ENCODE measurements at regions not wholly inside any gene's neighbourhood (a gene's known extent, or its start where the extent isn't known, plus 50 kb on each side); places are given as distances from the start of the nearest gene placed in this dataset.

DNA sequence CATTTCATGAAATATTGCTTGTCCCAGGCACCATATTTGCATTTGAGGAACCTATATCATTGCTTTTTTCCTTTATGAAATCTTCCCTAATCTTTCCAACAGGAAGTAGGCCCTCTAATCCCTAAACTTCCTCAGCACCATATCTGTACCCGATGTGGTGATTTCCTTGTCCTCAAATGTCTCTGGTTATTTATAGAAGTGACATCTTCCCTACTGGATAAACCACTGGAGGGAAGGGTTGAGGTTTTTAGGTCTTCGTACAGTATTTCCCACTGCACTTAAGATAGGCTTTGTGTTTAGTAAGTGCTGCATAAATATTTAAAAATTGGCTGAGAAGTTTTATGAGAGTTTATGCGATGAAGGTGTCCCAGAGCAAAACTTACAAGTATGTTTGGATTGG, 54.9 kb upstream of the TMEM170B start:
- TF ChIP-seq RARB (CRISPR knock-in tag; IDR thresholded peaks at IDR 0.05) (no peak), OSR1 (CRISPR knock-in tag; IDR thresholded peaks at IDR 0.05) (no peak), ZC3H10 (CRISPR knock-in tag; IDR thresholded peaks at IDR 0.05) (no peak), CSRNP3 (CRISPR knock-in tag; IDR thresholded peaks at IDR 0.05) (no peak), ARNTL (CRISPR knock-in tag; IDR thresholded peaks at IDR 0.05; ENCODE audit: borderline replicate concordance, low read depth) (no peak), BACH2 (CRISPR knock-in tag; IDR thresholded peaks at IDR 0.05; ENCODE audit: borderline replicate concordance) (no peak)
- TF ChIP-seq, protein P1, sequence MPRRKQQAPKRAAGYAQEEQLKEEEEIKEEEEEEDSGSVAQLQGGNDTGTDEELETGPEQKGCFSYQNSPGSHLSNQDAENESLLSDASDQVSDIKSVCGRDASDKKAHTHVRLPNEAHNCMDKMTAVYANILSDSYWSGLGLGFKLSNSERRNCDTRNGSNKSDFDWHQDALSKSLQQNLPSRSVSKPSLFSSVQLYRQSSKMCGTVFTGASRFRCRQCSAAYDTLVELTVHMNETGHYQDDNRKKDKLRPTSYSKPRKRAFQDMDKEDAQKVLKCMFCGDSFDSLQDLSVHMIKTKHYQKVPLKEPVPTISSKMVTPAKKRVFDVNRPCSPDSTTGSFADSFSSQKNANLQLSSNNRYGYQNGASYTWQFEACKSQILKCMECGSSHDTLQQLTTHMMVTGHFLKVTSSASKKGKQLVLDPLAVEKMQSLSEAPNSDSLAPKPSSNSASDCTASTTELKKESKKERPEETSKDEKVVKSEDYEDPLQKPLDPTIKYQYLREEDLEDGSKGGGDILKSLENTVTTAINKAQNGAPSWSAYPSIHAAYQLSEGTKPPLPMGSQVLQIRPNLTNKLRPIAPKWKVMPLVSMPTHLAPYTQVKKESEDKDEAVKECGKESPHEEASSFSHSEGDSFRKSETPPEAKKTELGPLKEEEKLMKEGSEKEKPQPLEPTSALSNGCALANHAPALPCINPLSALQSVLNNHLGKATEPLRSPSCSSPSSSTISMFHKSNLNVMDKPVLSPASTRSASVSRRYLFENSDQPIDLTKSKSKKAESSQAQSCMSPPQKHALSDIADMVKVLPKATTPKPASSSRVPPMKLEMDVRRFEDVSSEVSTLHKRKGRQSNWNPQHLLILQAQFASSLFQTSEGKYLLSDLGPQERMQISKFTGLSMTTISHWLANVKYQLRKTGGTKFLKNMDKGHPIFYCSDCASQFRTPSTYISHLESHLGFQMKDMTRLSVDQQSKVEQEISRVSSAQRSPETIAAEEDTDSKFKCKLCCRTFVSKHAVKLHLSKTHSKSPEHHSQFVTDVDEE (CRISPR knock-in tag; IDR thresholded peaks at IDR 0.05) = no peak
- no peak for ATAC-seq

DNA sequence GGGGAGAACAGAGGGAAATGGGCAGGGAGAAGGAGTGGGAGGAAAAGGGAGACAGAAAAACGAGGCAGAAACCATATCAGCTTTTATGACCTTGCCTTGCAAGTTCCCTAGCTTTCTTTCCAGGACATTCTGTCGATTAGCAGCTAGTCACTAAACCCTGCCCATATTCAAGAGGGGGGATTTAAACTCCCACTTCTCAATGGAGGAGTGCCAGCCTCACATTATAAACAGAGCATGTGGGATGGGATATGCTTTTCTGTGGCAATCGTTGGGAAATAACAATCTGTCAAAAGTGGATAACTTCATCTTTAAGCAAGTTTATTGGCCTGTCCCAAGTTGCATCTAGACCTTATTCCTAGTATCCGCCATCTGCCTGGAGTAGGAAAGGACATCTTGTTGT, 57.0 kb upstream of the TMEM170B start:
- TF ChIP-seq PPARA (CRISPR knock-in tag; IDR thresholded peaks at IDR 0.05; ENCODE audit: borderline replicate concordance) (no peak), ZNF70 (CRISPR knock-in tag; IDR thresholded peaks at IDR 0.05) (no peak), CSDC2 (CRISPR knock-in tag; IDR thresholded peaks at IDR 0.05) (no peak), ZNF8 (CRISPR knock-in tag; IDR thresholded peaks at IDR 0.05) (no peak), TOX (CRISPR knock-in tag; IDR thresholded peaks at IDR 0.05; ENCODE audit: borderline replicate concordance) (no peak), OSR1 (CRISPR knock-in tag; IDR thresholded peaks at IDR 0.05) (no peak)
- ATAC-seq = no peak

GRCh38 chr6:11479296-11479695, 58.3 kb upstream of the TMEM170B start:
- TF ChIP-seq ARNTL (CRISPR knock-in tag; IDR thresholded peaks at IDR 0.05; ENCODE audit: borderline replicate concordance, low read depth) (no peak), ZNF70 (CRISPR knock-in tag; IDR thresholded peaks at IDR 0.05) (no peak), TCF4 (CRISPR knock-in tag; IDR thresholded peaks at IDR 0.05; ENCODE audit: borderline replicate concordance) (no peak), PPARA (CRISPR knock-in tag; IDR thresholded peaks at IDR 0.05; ENCODE audit: borderline replicate concordance) (no peak), RARB (CRISPR knock-in tag; IDR thresholded peaks at IDR 0.05) (no peak), CREB5 (CRISPR knock-in tag; IDR thresholded peaks at IDR 0.05; ENCODE audit: low read depth) (no peak), POU6F1 (CRISPR knock-in tag; IDR thresholded peaks at IDR 0.05; ENCODE audit: borderline replicate concordance, low read depth) (no peak), ZNF565 (CRISPR knock-in tag; conservative IDR thresholded peaks at IDR 0.05; ENCODE audit: low read depth) (no peak)

GRCh38 chr6:11478586-11478985, 59.0 kb upstream of the TMEM170B start:
- TF ChIP-seq ARNTL (CRISPR knock-in tag; IDR thresholded peaks at IDR 0.05; ENCODE audit: borderline replicate concordance, low read depth) (no peak), ZNF70 (CRISPR knock-in tag; IDR thresholded peaks at IDR 0.05) (no peak), PATZ1 (CRISPR knock-in tag; IDR thresholded peaks at IDR 0.05; ENCODE audit: borderline replicate concordance) (no peak), PPARA (CRISPR knock-in tag; IDR thresholded peaks at IDR 0.05; ENCODE audit: borderline replicate concordance) (no peak), RARB (CRISPR knock-in tag; IDR thresholded peaks at IDR 0.05) (no peak), SNAI2 (CRISPR knock-in tag; IDR thresholded peaks at IDR 0.05) (no peak), CSRNP3 (CRISPR knock-in tag; IDR thresholded peaks at IDR 0.05) (no peak), ZNF8 (CRISPR knock-in tag; IDR thresholded peaks at IDR 0.05) (no peak), GLIS3 (CRISPR knock-in tag; IDR thresholded peaks at IDR 0.05) (no peak), ZFP3 (CRISPR knock-in tag; IDR thresholded peaks at IDR 0.05) (no peak)
- ATAC-seq = no peak

More at GRCh38 chr6:11479296-11479695, 58.3 kb upstream of the TMEM170B start:
- ATAC-seq = no peak
